MCF 10A (cell line): ENCODE measurements at regions not wholly inside any gene's neighbourhood (a gene's known extent, or its start where the extent isn't known, plus 50 kb on each side); places are given as distances from the start of the nearest gene placed in this dataset.

Experiments
- BruUV-seq: library from RNA; stranded (reverse); fragments of 400-500 nt; replicated peaks from 2 replicates; lab custom pipeline; 2021; lab: Mats Ljungman, UMichigan
- CTCF ChIA-PET: fragments of 300-600 bp; sonication (Branson Sonifier 250); formaldehyde crosslinking; extraction: SDS; loops from one replicate; lab custom pipeline; 2021; ENCODE audit warnings: antibody characterized with exemption, inconsistent platforms; lab: Yijun Ruan, JAX
- POLR2A ChIA-PET: fragments of 300-600, 350-650 bp; sonication (Branson Sonifier 250); formaldehyde crosslinking; extraction: SDS; loops from one replicate; lab custom pipeline; 2020; ENCODE audit warnings: antibody characterized with exemption, inconsistent platforms; lab: Yijun Ruan, JAX
- DNase-seq: peaks from one replicate; pipeline ENCODE4 v3.0.0-alpha.2; 2018; ENCODE audit not compliant: unreplicated experiment
- H3K27ac Mint-ChIP-seq: one replicate; pipeline ENCODE4 v1.8.0; 2022; ENCODE audit warnings: mild to moderate bottlenecking, low read depth, mixed read lengths; ENCODE audit not compliant: unreplicated experiment
- H3K27me3 Mint-ChIP-seq: one replicate; pipeline ENCODE4 v1.8.0; 2022; ENCODE audit warnings: mixed read lengths; ENCODE audit not compliant: insufficient read depth, unreplicated experiment
- H3K36me3 Mint-ChIP-seq: one replicate; pipeline ENCODE4 v1.8.0; 2022; ENCODE audit warnings: mild to moderate bottlenecking, moderate library complexity, mixed read lengths; ENCODE audit not compliant: insufficient read depth, unreplicated experiment
- H3K4me1 Mint-ChIP-seq: one replicate; pipeline ENCODE4 v1.8.0; 2022; ENCODE audit warnings: mixed read lengths; ENCODE audit not compliant: insufficient read depth, unreplicated experiment
- H3K4me3 Mint-ChIP-seq: one replicate; pipeline ENCODE4 v1.8.0; 2022; ENCODE audit warnings: mild to moderate bottlenecking, moderate library complexity, mixed read lengths; ENCODE audit not compliant: unreplicated experiment
- H3K9me3 Mint-ChIP-seq: one replicate; pipeline ENCODE4 v1.8.0; 2022; ENCODE audit warnings: mixed read lengths; ENCODE audit not compliant: unreplicated experiment
- intact Hi-C: fragments of 100-400 bp; cut with micrococcal nuclease; formaldehyde crosslinking; loops from 2 replicates; pipeline ENCODE4 v1.14.1; 2022
- TF ChIP-seq, protein P1 (sequence below): fragments of 200-600 bp; IDR thresholded peaks from one replicate; pipeline ENCODE4 v1.8.0; 2022; ENCODE audit warnings: antibody characterized with exemption, mild to moderate bottlenecking; ENCODE audit not compliant: unreplicated experiment

DNA sequence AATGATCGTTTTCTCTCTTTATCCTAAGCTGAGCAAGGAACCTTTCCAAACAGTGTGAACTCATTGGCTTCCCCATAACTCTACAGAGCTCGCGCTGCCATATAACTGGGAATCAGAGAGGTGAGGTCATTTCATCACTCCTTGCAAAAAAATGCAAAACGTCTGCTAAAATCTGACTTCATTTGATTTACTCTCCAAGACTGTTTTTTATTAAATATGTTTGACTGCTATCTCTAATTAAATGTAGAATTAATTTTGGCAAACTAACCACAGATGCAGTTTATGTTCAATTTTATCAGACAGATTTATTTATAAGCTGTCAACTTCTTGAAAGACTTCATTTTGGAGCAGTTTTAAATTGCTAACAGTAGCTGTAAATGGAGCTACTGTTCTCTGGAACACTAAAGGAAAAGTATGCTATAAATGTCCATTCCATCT lies 131.6 kb upstream of the SOX5 start:
- CTCF ChIA-PET: no interaction called here
- no peaks in the 10 kb centered on the region for H3K36me3 Mint-ChIP-seq
- TF ChIP-seq, protein P1, sequence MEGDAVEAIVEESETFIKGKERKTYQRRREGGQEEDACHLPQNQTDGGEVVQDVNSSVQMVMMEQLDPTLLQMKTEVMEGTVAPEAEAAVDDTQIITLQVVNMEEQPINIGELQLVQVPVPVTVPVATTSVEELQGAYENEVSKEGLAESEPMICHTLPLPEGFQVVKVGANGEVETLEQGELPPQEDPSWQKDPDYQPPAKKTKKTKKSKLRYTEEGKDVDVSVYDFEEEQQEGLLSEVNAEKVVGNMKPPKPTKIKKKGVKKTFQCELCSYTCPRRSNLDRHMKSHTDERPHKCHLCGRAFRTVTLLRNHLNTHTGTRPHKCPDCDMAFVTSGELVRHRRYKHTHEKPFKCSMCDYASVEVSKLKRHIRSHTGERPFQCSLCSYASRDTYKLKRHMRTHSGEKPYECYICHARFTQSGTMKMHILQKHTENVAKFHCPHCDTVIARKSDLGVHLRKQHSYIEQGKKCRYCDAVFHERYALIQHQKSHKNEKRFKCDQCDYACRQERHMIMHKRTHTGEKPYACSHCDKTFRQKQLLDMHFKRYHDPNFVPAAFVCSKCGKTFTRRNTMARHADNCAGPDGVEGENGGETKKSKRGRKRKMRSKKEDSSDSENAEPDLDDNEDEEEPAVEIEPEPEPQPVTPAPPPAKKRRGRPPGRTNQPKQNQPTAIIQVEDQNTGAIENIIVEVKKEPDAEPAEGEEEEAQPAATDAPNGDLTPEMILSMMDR: no peak
- H3K4me3 Mint-ChIP-seq: no peak overlapping the region
- H3K27ac Mint-ChIP-seq: no peak overlapping the region
- POLR2A ChIA-PET: interaction anchor here (0.6 to 0.8 kb wide), 2 partner anchors 33 to 1152 kb away, joined by 3 read pairs; no protein-coding TSS in a partner anchor
- H3K9me3 Mint-ChIP-seq: no peaks in the 10 kb centered on the region
- peaks cover 20% of the 10 kb centered on the region for H3K27me3 Mint-ChIP-seq
- intact Hi-C loops: no loop called here
- no peak for DNase-seq
- H3K4me1 Mint-ChIP-seq: no peaks in the 10 kb centered on the region
- no TSS peak for BruUV-seq

DNA sequence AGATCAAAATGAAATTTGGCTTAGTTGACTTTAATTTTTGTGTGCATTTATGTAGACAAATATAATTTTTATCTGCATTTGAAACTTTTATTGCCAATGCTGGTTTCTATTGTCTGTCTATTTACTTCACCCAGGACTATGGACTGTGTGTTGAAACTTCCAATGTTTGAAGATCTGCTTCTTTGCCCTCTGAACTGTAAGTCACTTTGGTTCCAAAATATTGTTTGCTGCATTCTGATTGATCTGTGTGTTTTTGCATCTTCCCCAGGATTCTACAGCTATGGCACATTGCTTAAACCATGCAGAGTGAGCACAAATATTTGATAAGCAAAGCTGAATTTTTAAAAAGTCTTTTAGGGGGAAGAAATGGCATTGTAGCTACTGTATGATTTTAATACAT lies 131.0 kb upstream of the SOX5 start:
- Mint-ChIP-seq H3K27me3 (peaks cover 20% of the 10 kb centered on the region), H3K4me1 (no peaks in the 10 kb centered on the region), H3K27ac (no peak overlapping the region), H3K36me3 (no peaks in the 10 kb centered on the region), H3K4me3 (no peak overlapping the region), H3K9me3 (no peaks in the 10 kb centered on the region)
- ChIA-PET POLR2A (interaction anchor here (0.6 to 0.8 kb wide), 2 partner anchors 32 to 1152 kb away, joined by 3 read pairs; no protein-coding TSS in a partner anchor), CTCF (no interaction called here)
- TF ChIP-seq, protein P1: no peak
- DNase-seq: no peak
- intact Hi-C loops: no loop called here
- BruUV-seq: no TSS peak

DNA sequence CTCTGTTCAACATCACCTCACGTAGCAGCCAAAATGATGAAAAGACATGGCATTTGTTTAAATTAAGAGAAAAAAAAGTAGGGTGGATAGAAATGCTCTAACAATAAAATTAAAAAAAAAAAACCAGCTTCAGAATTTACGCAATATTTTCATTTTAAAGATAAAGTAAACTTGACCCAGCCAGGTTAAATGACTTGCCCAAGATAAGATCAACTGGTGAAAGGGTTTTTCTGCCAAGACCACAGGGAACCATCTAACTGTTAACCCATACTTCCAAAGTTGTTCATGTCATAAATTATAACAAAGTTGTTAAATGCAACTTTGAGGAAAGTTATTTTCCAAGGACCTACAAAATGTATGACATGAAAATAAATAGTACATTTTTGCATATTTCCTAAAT lies 129.6 kb upstream of the SOX5 start:
- no peaks in the 10 kb centered on the region for H3K9me3 Mint-ChIP-seq
- no peaks in the 10 kb centered on the region for H3K36me3 Mint-ChIP-seq
- H3K4me3 Mint-ChIP-seq: no peak overlapping the region
- intact Hi-C loops: no loop called here
- ChIA-PET POLR2A (interaction anchor here (0.7 kb wide), 1 partner anchor 42 kb away, joined by 5 read pairs; no protein-coding TSS in a partner anchor), CTCF (no interaction called here)
- no TSS peak for BruUV-seq
- TF ChIP-seq, protein P1: no peak
- H3K27ac Mint-ChIP-seq: no peak overlapping the region
- no peaks in the 10 kb centered on the region for H3K4me1 Mint-ChIP-seq
- H3K27me3 Mint-ChIP-seq: peaks cover 18% of the 10 kb centered on the region
- DNase-seq: no peak

DNA sequence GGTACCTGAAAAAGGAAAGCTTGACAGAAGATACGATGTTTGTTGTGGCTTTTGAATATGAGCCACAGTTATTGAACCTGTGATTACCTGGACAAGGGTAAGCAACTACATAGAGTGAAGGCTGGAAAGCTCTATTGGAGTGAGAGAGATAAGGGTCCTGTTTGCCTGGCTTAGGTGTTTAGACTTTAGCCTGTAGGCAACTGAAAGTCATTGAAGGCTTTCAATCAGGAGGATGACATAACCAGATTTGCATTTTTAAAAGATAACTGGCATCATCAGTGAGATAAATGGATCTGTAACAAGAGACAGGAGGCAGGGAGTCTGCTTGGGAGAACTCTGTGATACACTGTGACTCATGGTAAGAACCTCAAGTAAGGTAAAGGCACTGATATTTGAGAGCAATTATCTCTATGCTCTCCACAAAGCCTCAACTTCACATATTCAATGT lies 128.9 kb upstream of the SOX5 start:
- Mint-ChIP-seq H3K27ac (no peak overlapping the region), H3K36me3 (no peaks in the 10 kb centered on the region), H3K4me1 (no peaks in the 10 kb centered on the region), H3K9me3 (no peaks in the 10 kb centered on the region), H3K27me3 (peaks cover 11% of the 10 kb centered on the region), H3K4me3 (no peak overlapping the region)
- intact Hi-C loops: no loop called here
- ChIA-PET POLR2A (interaction anchor here (0.7 kb wide), 1 partner anchor 41 kb away, joined by 5 read pairs; no protein-coding TSS in a partner anchor), CTCF (interaction anchor here (0.7 kb wide), 1 partner anchor 1140 kb away, joined by 4 read pairs; no protein-coding TSS in a partner anchor)
- TF ChIP-seq, protein P1: no peak
- no TSS peak for BruUV-seq
- peak; percentile 18 for DNase-seq
